SU-DHL-6 (cell line): ENCODE measurements at regions not wholly inside any gene's neighbourhood (a gene's known extent, or its start where the extent isn't known, plus 50 kb on each side); places are given as distances from the start of the nearest gene placed in this dataset.

Source experiments
- EZH2phosphoT487 ChIP-seq: fragments of 200-600 bp; sonication (generic), shearing (Covaris generic); conservative IDR thresholded peaks from 2 replicates; pipeline ENCODE4 v1.6.1; 2018; ENCODE audit warnings: mild to moderate bottlenecking, antibody characterized with exemption, low read length, moderate library complexity, mixed read lengths
- TF ChIP-seq, protein P1 (sequence below): fragments of 200-600 bp; sonication (generic); IDR thresholded peaks from one replicate; pipeline ENCODE4 v1.5.1; 2017; ENCODE audit warnings: antibody characterized with exemption, mild to moderate bottlenecking, low read length, moderate library complexity; ENCODE audit not compliant: insufficient read depth, poor library complexity, severe bottlenecking

- TF ChIP-seq, protein P1, sequence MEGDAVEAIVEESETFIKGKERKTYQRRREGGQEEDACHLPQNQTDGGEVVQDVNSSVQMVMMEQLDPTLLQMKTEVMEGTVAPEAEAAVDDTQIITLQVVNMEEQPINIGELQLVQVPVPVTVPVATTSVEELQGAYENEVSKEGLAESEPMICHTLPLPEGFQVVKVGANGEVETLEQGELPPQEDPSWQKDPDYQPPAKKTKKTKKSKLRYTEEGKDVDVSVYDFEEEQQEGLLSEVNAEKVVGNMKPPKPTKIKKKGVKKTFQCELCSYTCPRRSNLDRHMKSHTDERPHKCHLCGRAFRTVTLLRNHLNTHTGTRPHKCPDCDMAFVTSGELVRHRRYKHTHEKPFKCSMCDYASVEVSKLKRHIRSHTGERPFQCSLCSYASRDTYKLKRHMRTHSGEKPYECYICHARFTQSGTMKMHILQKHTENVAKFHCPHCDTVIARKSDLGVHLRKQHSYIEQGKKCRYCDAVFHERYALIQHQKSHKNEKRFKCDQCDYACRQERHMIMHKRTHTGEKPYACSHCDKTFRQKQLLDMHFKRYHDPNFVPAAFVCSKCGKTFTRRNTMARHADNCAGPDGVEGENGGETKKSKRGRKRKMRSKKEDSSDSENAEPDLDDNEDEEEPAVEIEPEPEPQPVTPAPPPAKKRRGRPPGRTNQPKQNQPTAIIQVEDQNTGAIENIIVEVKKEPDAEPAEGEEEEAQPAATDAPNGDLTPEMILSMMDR, result no peak
- TF ChIP-seq EZH2phosphoT487, result no peak
Observed at GRCh38 chr15:29968099-29968894, 114.5 kb upstream of the GOLGA8J start.
